ENCODE measurements at regions not wholly inside any gene's neighbourhood (a gene's known extent, or its start where the extent isn't known, plus 50 kb on each side); places are given as distances from the start of the nearest gene placed in this dataset.
"Not testable (repeated sequence)": the region's sequence is repeated elsewhere in the genome, so short reads cannot be mapped to it uniquely, and the experiment has no call there.

- FAIRE-seq, result no peak
Measured at GRCh38 chr17:51428668-51429495, 168.5 kb downstream of the UTP18 start.

DNA sequence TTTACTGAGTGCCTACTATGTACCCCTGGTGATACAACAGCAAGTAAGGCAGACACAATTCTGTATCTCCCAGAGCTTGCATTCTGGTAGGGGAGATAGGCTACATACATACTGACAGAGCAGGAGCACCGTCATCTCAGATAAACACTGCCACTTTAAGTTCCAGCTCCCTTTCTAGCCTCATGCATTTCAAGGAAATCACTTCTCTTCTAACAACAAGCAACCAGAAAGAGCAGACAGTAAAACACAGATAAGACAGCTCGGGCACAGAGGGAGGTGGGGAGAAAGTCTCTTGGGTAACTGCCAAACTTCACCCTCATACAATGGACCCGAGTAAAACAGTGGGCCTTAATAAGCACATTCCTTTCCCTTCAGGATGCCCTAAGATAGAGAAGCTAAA, 169.6 kb downstream of the UTP18 start:
- not testable (repeated sequence) for FAIRE-seq; DNase-seq (ENCODE audit: insufficient read length, low spot score)

More at GRCh38 chr17:51428668-51429495, 168.5 kb downstream of the UTP18 start:
- no peak for DNase-seq (ENCODE audit: insufficient read length, low spot score)
- no peak for TF ChIP-seq POLR2A (IDR thresholded peaks at IDR 0.05; ENCODE audit: low read depth, low read length)
- no peak for TF ChIP-seq SPI1 (IDR thresholded peaks at IDR 0.05; ENCODE audit: low read depth, low read length)
- TF ChIP-seq PAX5 (IDR thresholded peaks at IDR 0.05; ENCODE audit: insufficient read depth, low read length, severe bottlenecking), result no peak
- no peak for TF ChIP-seq TAF1 (IDR thresholded peaks at IDR 0.05; ENCODE audit: low read depth, low read length)
- no peak for TF ChIP-seq POU2F2 (IDR thresholded peaks at IDR 0.05; ENCODE audit: low read depth, low read length)

DNA sequence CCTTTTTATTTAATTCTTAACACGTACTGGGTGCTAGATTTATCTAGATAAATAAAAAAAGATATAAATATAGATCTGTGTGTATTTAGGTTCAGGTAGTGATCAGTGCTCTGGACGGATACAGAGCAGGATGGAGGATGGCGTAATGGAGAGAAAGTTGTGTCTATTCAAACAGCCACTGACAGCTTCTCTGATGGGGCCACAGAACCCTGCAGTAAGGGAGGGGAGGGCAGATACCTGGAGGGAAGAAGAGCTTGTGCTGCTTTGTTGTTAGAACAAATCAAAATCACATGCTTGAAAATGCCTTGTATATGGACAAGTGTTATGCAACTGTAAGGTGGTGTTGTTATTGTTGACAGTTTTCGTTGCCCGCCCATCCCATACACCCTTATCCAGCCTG, 170.2 kb downstream of the UTP18 start:
- TF ChIP-seq TAF1 (IDR thresholded peaks at IDR 0.05; ENCODE audit: low read depth, low read length), result no peak
- TF ChIP-seq PAX5 (IDR thresholded peaks at IDR 0.05; ENCODE audit: insufficient read depth, low read length, severe bottlenecking), result no peak
- no peak for TF ChIP-seq POLR2AphosphoS5 (IDR thresholded peaks at IDR 0.05; ENCODE audit: low read depth, low read length)
- TF ChIP-seq POU2F2 (IDR thresholded peaks at IDR 0.05; ENCODE audit: low read depth, low read length), result no peak
- no peak for TF ChIP-seq SPI1 (IDR thresholded peaks at IDR 0.05; ENCODE audit: low read depth, low read length)
- TF ChIP-seq POLR2A (IDR thresholded peaks at IDR 0.05; ENCODE audit: low read depth, low read length), result no peak
- FAIRE-seq, result no peak
- DNase-seq (ENCODE audit: insufficient read length, low spot score), result no peak

- TF ChIP-seq TAF1 (IDR thresholded peaks at IDR 0.05; ENCODE audit: low read depth, low read length) (no peak), SPI1 (IDR thresholded peaks at IDR 0.05; ENCODE audit: low read depth, low read length) (no peak), POU2F2 (IDR thresholded peaks at IDR 0.05; ENCODE audit: low read depth, low read length) (no peak), POLR2A (IDR thresholded peaks at IDR 0.05; ENCODE audit: low read depth, low read length) (no peak), PAX5 (IDR thresholded peaks at IDR 0.05; ENCODE audit: insufficient read depth, low read length, severe bottlenecking) (no peak), POLR2AphosphoS5 (IDR thresholded peaks at IDR 0.05; ENCODE audit: low read depth, low read length) (no peak)
- DNase-seq (ENCODE audit: insufficient read length, low spot score), result no peak
- FAIRE-seq, result no peak
Measured at GRCh38 chr17:51434434-51435170, 174.3 kb downstream of the UTP18 start.

GRCh38 chr17:51435171-51435552, 174.8 kb downstream of the UTP18 start:
- TF ChIP-seq TAF1 (IDR thresholded peaks at IDR 0.05; ENCODE audit: low read depth, low read length), result no peak
- TF ChIP-seq POLR2AphosphoS5 (IDR thresholded peaks at IDR 0.05; ENCODE audit: low read depth, low read length), result no peak
- TF ChIP-seq POU2F2 (IDR thresholded peaks at IDR 0.05; ENCODE audit: low read depth, low read length), result no peak
- DNase-seq (ENCODE audit: insufficient read length, low spot score) (no peak), FAIRE-seq (no peak)

GRCh38 chr17:51435641-51436091, 175.3 kb downstream of the UTP18 start:
- FAIRE-seq (no peak), DNase-seq (ENCODE audit: insufficient read length, low spot score) (peak; percentile 13)

DNA sequence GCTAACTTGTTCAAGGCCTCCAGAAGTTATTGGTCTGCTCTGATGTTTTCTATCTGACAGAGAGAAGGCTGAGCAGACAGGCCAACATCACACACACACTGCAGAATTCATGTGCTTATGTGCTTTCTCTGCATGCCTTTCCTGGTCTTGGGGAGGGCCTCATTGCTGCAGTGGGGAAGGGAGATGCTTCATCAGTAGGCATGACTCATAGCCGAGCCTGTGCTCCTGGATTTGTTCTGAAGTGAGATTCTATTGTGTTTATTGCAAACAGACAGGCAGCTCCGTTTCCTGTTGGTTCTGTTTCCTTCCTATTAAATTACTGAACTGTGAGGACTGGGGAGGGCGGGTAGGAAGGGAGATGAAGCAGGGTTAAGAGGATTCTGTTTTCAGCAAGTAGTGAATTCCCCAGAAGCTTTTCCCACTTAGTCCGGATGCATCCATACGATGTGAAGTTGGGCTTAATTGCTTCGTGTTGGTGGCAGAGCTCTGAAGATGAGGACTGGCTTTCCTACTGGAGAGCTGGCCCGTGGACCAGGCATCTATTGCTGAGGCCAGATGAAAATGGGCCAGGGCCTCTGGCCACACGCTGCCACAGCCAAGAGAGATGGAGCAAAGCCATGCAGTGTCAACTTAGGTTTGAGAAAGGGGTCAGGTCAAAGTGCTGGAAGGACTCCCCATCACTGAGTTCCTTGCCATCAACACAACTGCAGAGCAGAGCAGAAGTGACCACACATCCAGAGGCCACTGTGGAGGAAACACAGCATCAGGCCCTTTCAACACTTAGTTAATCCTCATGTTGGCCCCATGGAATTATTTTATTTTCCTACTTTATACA, 179.3 kb downstream of the UTP18 start:
- TF ChIP-seq POU2F2 (IDR thresholded peaks at IDR 0.05; ENCODE audit: low read depth, low read length) (no peak), POLR2A (IDR thresholded peaks at IDR 0.05; ENCODE audit: low read depth, low read length) (no peak), POLR2AphosphoS5 (IDR thresholded peaks at IDR 0.05; ENCODE audit: low read depth, low read length) (no peak), SPI1 (IDR thresholded peaks at IDR 0.05; ENCODE audit: low read depth, low read length) (no peak), PAX5 (IDR thresholded peaks at IDR 0.05; ENCODE audit: insufficient read depth, low read length, severe bottlenecking) (no peak), TAF1 (IDR thresholded peaks at IDR 0.05; ENCODE audit: low read depth, low read length) (no peak)
- FAIRE-seq (no peak), DNase-seq (ENCODE audit: insufficient read length, low spot score) (no peak)

More at GRCh38 chr17:51435641-51436091, 175.3 kb downstream of the UTP18 start:
- TF ChIP-seq SPI1 (IDR thresholded peaks at IDR 0.05; ENCODE audit: low read depth, low read length) (no peak), POU2F2 (IDR thresholded peaks at IDR 0.05; ENCODE audit: low read depth, low read length) (no peak), POLR2AphosphoS5 (IDR thresholded peaks at IDR 0.05; ENCODE audit: low read depth, low read length) (no peak), TAF1 (IDR thresholded peaks at IDR 0.05; ENCODE audit: low read depth, low read length) (no peak), PAX5 (IDR thresholded peaks at IDR 0.05; ENCODE audit: insufficient read depth, low read length, severe bottlenecking) (no peak), POLR2A (IDR thresholded peaks at IDR 0.05; ENCODE audit: low read depth, low read length) (no peak)

DNA sequence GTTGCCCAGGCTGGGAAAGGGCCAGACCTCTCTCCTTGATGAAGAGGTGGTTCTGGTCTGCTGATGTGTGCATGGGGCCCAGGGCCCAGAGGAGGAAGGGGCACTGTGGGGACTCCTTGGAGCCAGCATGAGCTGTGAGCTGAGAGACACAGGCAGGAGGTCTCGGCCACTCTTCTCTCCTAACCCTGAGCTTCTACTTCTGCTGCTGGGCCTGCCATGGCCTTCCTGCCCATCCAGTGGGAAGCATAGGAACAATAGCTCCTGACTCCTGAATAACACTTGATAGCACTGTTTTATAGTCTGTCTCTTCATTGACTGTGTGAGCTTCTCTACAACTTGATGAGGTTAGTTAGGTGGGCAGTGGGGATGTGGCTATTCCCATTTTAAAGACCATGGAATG, 181.1 kb downstream of the UTP18 start:
- no peak for DNase-seq (ENCODE audit: insufficient read length, low spot score)
- no peak for FAIRE-seq
- no peak for TF ChIP-seq PAX5 (IDR thresholded peaks at IDR 0.05; ENCODE audit: insufficient read depth, low read length, severe bottlenecking)
- TF ChIP-seq TAF1 (IDR thresholded peaks at IDR 0.05; ENCODE audit: low read depth, low read length), result no peak
- no peak for TF ChIP-seq POLR2AphosphoS5 (IDR thresholded peaks at IDR 0.05; ENCODE audit: low read depth, low read length)
- TF ChIP-seq POU2F2 (IDR thresholded peaks at IDR 0.05; ENCODE audit: low read depth, low read length), result no peak
- TF ChIP-seq SPI1 (IDR thresholded peaks at IDR 0.05; ENCODE audit: low read depth, low read length), result no peak
- TF ChIP-seq POLR2A (IDR thresholded peaks at IDR 0.05; ENCODE audit: low read depth, low read length), result no peak

Data from GM12891 (cell line).